ENCODE measurements at regions not wholly inside any gene's neighbourhood (a gene's known extent, or its start where the extent isn't known, plus 50 kb on each side); places are given as distances from the start of the nearest gene placed in this dataset.

GRCh38 chr15:95987886-95988573 is 342.5 kb upstream of the NR2F2 start:
- Histone ChIP-seq H3F3A (ENCODE audit: control insufficient read depth, insufficient read depth) (no peaks in the 10 kb centered on the region), H3K4me3 (ENCODE audit: low read length) (no peak overlapping the region), H3K9me3 (ENCODE audit: control insufficient read depth, insufficient read depth, low read length) (no peaks in the 10 kb centered on the region), H3K4me1 (ENCODE audit: control insufficient read depth, low read length) (no peaks in the 10 kb centered on the region), H4K20me1 (ENCODE audit: control insufficient read depth, insufficient read depth, low read depth, low read length) (no peaks in the 10 kb centered on the region), H3K27ac (ENCODE audit: low read depth, low read length) (no peak overlapping the region), H3K27me3 (ENCODE audit: control insufficient read depth, low read length) (no peaks in the 10 kb centered on the region), H3K79me2 (ENCODE audit: control insufficient read depth, low read length) (no peaks in the 10 kb centered on the region), H3K4me2 (ENCODE audit: low read length) (no peak overlapping the region), H3K36me3 (ENCODE audit: control insufficient read depth, low read length) (no peaks in the 10 kb centered on the region), H3K9me2 (replicated peaks; ENCODE audit: control insufficient read depth, low read length) (no peaks in the 10 kb centered on the region)
- TF ChIP-seq EZH2phosphoT487 (IDR thresholded peaks at IDR 0.05; ENCODE audit: borderline replicate concordance, low read length) = no peak
- TF ChIP-seq CTCF (IDR thresholded peaks at IDR 0.05; ENCODE audit: low read depth, low read length, poor library complexity, severe bottlenecking) = no peak

GRCh38 chr15:95988574-95988887 is 342.0 kb upstream of the NR2F2 start:
- no peaks in the 10 kb centered on the region for H4K20me1 ChIP-seq (ENCODE audit: control insufficient read depth, insufficient read depth, low read depth, low read length)
- no peak for TF ChIP-seq EZH2phosphoT487 (IDR thresholded peaks at IDR 0.05; ENCODE audit: borderline replicate concordance, low read length)
- no peak for TF ChIP-seq CTCF (IDR thresholded peaks at IDR 0.05; ENCODE audit: low read depth, low read length, poor library complexity, severe bottlenecking)
- no peaks in the 10 kb centered on the region for H3K9me2 ChIP-seq (replicated peaks; ENCODE audit: control insufficient read depth, low read length)
- no peak overlapping the region for H3K27ac ChIP-seq (ENCODE audit: low read depth, low read length)
- no peaks in the 10 kb centered on the region for H3K4me1 ChIP-seq (ENCODE audit: control insufficient read depth, low read length)
- H3K79me2 ChIP-seq (ENCODE audit: control insufficient read depth, low read length) = no peaks in the 10 kb centered on the region
- no peaks in the 10 kb centered on the region for H3K36me3 ChIP-seq (ENCODE audit: control insufficient read depth, low read length)
- H3F3A ChIP-seq (ENCODE audit: control insufficient read depth, insufficient read depth) = no peaks in the 10 kb centered on the region
- H3K4me3 ChIP-seq (ENCODE audit: low read length) = no peak overlapping the region
- H3K27me3 ChIP-seq (ENCODE audit: control insufficient read depth, low read length) = no peaks in the 10 kb centered on the region
- no peak overlapping the region for H3K4me2 ChIP-seq (ENCODE audit: low read length)
- H3K9me3 ChIP-seq (ENCODE audit: control insufficient read depth, insufficient read depth, low read length) = no peaks in the 10 kb centered on the region

GRCh38 chr15:95989392-95989791 is 341.1 kb upstream of the NR2F2 start:
- Histone ChIP-seq H4K20me1 (ENCODE audit: control insufficient read depth, insufficient read depth, low read depth, low read length) (no peaks in the 10 kb centered on the region), H3K27me3 (ENCODE audit: control insufficient read depth, low read length) (no peaks in the 10 kb centered on the region), H3F3A (ENCODE audit: control insufficient read depth, insufficient read depth) (no peaks in the 10 kb centered on the region), H3K4me2 (ENCODE audit: low read length) (no peak overlapping the region), H3K27ac (ENCODE audit: low read depth, low read length) (no peak overlapping the region), H3K36me3 (ENCODE audit: control insufficient read depth, low read length) (no peaks in the 10 kb centered on the region), H3K9me2 (replicated peaks; ENCODE audit: control insufficient read depth, low read length) (no peaks in the 10 kb centered on the region), H3K79me2 (ENCODE audit: control insufficient read depth, low read length) (no peaks in the 10 kb centered on the region), H3K4me1 (ENCODE audit: control insufficient read depth, low read length) (no peaks in the 10 kb centered on the region), H3K9me3 (ENCODE audit: control insufficient read depth, insufficient read depth, low read length) (no peaks in the 10 kb centered on the region), H3K4me3 (ENCODE audit: low read length) (no peak overlapping the region)
- TF ChIP-seq CTCF (IDR thresholded peaks at IDR 0.05; ENCODE audit: low read depth, low read length, poor library complexity, severe bottlenecking) (no peak), EZH2phosphoT487 (IDR thresholded peaks at IDR 0.05; ENCODE audit: borderline replicate concordance, low read length) (no peak)

All from DOHH2 (cell line).